Fibroblast of skin of scalp (primary cell): ENCODE measurements at regions not wholly inside any gene's neighbourhood (a gene's known extent, or its start where the extent isn't known, plus 50 kb on each side); places are given as distances from the start of the nearest gene placed in this dataset.

ENCODE experiments used
- DNase-seq: peaks from one replicate; pipeline ENCODE4 v3.0.0-alpha.2; 2013

DNA sequence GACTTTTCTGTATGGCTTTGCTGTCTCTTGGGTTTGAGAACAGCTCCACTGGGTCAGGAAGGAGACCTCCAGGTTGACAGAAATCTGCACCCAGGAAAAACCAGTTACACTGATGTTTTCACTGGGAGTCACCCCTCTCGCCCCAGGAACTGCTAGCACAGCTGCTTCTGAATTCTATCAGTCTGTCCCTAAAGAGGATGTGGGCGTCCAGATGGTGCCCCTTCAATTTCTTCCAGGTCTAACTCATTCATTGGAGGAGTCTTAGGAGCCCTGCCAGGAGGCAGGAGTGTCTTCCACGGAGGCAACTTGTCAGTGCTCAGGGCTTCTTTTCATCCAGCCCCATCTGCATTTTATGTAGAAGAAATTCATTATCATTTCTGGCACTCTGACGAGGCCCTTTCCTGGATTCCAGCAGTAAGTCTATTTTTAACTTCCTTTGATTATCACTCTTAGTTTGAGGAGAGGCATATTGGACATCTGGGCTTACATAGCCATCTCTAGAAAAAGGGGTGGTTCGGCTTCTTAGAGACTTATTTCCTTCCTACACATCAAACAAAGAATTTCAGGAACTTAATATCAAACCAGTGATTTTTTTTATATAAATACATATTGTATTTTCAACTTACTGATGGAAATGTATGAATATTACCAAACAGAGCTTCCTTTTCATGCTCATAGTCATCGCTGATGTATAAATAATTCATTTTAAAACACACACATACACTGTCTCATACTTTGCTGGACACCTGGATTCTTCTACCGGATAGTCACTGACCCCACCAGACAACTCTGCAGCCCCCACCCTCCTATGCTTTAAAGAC, 148.8 kb downstream of the IRX2 start:
- DNase-seq, result no peak

DNA sequence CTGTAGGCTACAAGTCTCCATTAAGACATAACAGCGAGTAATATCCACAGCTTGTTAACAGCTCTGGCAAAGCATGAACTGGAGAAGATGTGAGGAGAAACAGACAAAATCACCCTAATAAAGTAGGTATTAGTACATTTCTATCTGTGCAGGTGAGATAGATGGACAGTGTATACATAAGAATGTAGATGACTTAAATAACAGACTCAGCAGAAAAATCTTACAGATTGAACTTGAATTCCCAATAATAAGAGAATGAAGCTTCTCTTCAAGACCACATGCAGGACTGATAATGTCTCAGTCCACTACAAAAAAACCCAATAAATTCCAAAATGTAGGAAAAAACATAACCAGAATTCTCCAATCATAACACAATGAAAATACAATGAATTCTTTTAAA, 153.0 kb downstream of the IRX2 start:
- DNase-seq, result no peak

GRCh38 chr5:2594701-2595100, 156.8 kb downstream of the IRX2 start:
- DNase-seq, result no peak

- no peak for DNase-seq
These were observed 158.7 kb downstream of the IRX2 start for GRCh38 chr5:2592766-2593165.

- DNase-seq, result no peak
These were observed 159.6 kb downstream of the IRX2 start for GRCh38 chr5:2591777-2592453.

DNA sequence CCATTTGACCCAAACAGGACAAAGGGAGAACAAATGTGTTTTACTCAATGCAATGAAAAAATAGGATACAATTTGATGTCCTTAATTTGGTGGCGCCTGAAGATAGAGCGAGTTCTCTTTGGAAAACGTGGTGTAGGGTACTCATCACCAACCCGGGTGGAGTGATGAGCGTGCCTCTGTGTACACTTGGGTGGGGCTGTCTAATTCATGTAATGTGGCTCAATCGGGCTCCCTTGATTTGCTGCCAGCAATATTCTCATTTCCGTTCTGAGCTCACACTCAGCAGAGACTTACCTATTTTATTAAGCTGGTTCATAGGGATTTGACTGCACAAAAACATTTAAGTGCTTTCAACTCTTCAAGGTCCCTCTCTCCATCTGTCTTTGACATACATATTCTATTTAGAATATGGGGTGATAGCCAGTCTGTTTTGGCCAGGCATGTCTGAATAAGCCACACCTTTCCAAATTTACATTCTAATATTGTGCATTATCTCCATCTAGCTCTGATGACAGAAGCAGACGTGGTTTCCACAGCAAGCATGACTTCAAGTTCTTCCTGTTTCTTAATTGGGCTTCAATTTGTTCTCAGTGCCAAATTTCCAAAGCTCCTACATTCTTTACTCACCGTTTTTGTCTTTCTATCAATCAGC, 162.5 kb downstream of the IRX2 start:
- no peak for DNase-seq

DNA sequence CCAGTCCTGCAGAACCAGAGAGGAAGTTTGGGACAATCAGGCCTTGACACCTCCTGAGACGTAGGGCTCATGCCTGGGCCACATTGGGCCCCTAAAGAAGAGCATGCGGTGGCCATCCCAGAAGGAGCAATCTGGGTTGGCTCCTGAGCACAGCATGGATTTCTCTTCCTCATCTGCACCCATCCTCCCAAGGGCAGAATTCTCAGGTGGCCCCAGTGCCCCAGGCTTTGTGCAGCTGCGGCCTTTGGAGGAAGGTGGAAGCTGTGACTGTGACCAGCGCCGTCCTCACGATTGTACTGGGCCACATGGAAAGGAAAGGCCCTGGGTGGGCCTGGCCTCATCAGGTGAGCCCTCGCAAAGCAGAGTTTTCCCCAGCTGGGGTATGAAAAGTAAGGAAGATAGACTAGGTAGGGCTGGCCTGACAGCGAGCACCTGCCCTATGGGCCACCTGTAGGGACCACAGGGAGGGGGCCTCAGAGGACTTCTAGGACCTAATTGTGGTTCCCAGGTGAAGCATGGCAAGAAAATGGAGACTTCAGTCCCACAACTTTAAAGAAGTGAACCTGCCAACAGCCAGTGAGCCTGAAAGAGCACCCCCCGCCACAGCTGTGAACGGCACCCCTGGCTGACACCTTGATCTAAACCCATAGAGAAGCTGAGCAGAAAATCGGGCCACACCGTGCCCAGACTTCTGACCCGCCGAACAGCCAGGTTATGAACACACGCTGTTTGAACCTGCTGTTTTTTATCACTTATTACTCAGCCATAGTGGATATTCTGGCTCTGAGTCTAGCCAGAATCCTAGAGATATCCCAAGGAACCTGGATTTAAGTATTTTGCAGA, 164.1 kb downstream of the IRX2 start:
- no peak for DNase-seq

DNA sequence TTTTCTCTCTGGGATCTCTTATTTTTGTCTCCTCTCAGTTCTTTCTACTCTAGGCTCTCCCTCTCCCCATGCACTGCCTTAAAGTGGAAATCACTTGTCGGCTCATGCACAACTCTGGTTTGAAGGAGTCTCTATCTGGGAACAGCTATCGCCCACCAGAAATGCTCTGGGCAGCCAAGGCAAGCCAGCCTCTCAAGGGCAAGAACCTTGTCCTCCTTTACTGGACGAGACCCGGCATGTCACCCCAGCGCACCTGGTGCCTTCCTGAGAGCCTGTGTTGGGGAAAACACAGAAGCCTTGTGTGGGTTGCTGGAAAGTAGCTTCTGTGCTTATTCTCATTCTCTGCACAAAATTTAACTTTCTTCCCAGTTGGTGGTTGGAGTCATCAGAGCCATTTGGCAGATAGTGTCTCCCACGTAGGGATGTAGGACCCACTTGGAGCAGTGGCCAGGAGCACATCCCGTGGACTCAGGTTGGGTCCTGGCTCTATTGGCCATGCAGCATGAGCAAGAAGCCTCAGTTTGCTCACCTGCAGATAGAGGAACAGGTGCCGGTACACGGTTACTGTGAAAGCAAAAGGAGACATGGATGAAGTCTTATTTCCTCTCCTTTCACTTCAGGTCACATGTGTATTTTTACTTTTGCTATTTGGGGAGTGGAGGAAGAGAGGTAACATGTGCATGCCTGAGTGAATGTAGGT, 165.3 kb downstream of the IRX2 start:
- no peak for DNase-seq

DNA sequence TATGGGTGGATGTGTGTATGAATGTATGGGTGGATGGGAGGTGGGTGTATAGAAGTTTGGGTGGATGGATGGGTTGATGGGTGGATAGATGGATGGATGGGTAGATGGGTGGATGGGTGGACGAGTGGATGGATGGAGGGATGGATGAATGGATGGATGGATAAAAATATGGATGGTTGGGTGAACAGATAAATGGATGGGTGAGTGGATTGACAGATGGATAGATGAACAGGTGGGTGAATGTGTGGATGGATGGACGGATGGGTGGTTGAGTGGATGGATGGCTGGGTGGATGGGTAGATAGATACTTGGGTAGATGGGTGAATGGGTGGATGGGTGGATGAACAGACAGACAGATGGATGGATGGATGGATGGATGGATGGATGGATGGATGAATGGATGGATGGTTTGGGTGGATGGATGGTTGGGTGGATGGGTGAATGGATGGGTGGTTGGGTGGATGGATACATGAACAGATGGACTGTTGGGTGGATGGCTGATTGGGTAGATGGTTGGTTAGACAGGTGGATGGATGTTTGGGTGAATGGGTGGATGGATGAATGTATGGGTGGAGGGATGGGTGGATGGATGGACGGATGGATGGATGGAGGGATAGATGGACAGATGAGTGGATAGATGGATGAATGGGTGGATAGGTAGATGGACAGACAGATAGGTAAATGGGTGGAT, 166.8 kb downstream of the IRX2 start:
- DNase-seq, result no peak

- DNase-seq, result no peak
These were observed 169.0 kb downstream of the IRX2 start for GRCh38 chr5:2582507-2582906.

GRCh38 chr5:2582106-2582505, 169.4 kb downstream of the IRX2 start:
- DNase-seq, result no peak

GRCh38 chr5:2581418-2581817, 170.1 kb downstream of the IRX2 start:
- no peak for DNase-seq

DNA sequence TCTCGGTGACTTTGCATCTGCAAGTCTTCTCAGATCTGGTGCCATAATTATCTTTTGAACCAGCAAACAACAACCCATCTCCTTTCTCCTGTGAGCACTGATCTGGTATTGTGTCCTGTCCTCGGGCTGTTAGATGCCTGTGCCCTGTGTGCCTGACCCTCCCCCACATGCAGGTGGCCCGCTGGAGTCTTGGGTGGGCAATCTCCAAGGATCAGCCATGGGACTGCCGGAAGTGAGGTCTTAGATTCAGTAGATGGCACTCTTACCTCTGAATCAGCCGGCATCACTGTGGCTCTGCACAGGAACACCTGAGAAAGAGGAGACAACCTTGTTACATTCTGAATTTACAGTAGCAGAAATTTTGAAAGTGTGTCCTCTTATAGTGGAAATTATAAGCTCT, 172.4 kb downstream of the IRX2 start:
- no peak for DNase-seq

GRCh38 chr5:2577312-2578036, 174.0 kb downstream of the IRX2 start:
- DNase-seq, result no peak

GRCh38 chr5:2576823-2577222, 174.7 kb downstream of the IRX2 start:
- DNase-seq, result no peak

- DNase-seq, result peak; percentile 33
These were observed 175.6 kb downstream of the IRX2 start for GRCh38 chr5:2575871-2576270.

GRCh38 chr5:2575292-2575691, 176.2 kb downstream of the IRX2 start:
- no peak for DNase-seq

GRCh38 chr5:2574155-2574554, 177.3 kb downstream of the IRX2 start:
- DNase-seq, result no peak

GRCh38 chr5:2570586-2570985, 180.9 kb downstream of the IRX2 start:
- no peak for DNase-seq

DNA sequence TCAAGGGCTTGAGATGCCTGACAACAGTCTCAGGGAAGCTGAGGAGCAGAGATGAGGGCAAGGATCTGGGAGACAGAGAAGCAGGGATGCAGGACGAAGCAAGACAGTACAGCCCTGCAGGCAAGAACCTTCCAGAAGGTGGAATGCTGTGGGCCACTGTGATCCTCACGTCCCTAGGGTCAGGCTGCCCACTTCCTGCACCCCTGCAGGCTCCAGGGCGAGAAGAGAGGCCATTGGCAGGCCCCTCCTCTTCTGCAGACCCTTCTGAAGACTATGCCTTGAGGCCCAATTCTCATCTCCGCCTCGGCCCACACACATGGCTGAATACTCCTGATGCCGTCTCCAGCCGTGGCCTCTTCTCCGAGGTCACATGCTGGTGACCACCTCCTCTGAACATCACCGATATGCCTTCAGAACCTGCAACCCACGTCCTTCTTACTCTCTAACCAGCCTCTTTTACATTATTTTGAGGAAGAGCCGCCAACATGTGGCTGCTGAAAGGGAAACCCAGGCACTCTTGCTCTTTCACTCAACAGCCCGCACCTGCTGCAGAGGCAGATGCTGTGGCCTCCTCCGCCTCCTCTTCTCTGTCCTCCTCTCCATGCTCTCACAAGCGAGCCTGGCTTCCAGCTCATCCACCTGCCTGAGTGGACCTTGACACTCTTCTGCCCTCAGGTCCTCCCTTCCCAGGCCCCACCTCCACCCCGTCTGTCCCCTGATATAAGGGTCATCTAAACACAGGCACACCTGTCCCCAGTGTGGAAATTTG, 181.5 kb downstream of the IRX2 start:
- no peak for DNase-seq
